Activated CD8-positive, alpha-beta memory T cell treated with anti-CD3 and anti-CD28 coated beads, Interleukin-2, amount 10 ng/mL, durations not matched to agents 7 days and 5 days (primary cell): ENCODE measurements at regions not wholly inside any gene's neighbourhood (a gene's known extent, or its start where the extent isn't known, plus 50 kb on each side); places are given as distances from the start of the nearest gene placed in this dataset.

Experiments used
- ATAC-seq: fragments of 150-1000 bp; cut with Tn5 transposase; one replicate; pipeline ENCODE4 v1.10.0; 2021; ENCODE audit warnings: moderate library complexity
- CTCF ChIA-PET: fragments of 350-600 bp; sonication (Branson Sonifier 250); formaldehyde crosslinking; loops from one replicate; lab custom pipeline; 2021; ENCODE audit warnings: antibody characterized with exemption; lab: Charles Lee
- DNase-seq: peaks from one replicate; pipeline ENCODE4 v3.0.0-alpha.2; 2020
- H3K27ac Mint-ChIP-seq: one replicate; pipeline ENCODE4 v1.8.0; 2021; ENCODE audit warnings: mild to moderate bottlenecking, mixed read lengths
- H3K27me3 Mint-ChIP-seq: one replicate; pipeline ENCODE4 v1.8.0; 2021; ENCODE audit warnings: mixed read lengths
- H3K36me3 Mint-ChIP-seq: one replicate; pipeline ENCODE4 v1.8.0; 2021; ENCODE audit warnings: mild to moderate bottlenecking, mixed read lengths
- H3K4me1 Mint-ChIP-seq: one replicate; pipeline ENCODE4 v1.8.0; 2021; ENCODE audit warnings: mixed read lengths
- H3K4me3 Mint-ChIP-seq: one replicate; pipeline ENCODE4 v1.8.0; 2021; ENCODE audit warnings: mild to moderate bottlenecking, moderate library complexity, mixed read lengths
- H3K9me3 Mint-ChIP-seq: one replicate; pipeline ENCODE4 v1.8.0; 2022; ENCODE audit warnings: low read depth, mixed read lengths

DNA sequence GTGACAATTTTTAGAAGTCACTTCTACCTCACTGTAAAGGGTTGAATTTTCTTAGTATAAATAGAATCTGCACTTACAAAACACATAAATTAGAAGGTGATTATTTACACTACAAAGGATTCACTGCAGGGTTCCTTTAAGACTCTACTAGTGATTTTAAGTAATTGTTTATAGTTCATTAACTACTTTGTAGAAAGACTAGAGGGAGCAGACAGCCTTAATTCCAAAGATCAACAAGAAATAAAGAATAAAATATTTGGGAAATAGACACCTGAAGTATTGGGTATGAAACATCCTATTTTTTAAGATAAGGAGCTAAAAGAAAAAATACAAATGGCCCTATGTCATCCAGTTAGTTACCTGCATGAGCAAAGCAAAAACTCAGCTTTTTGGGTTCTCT is 360.5 kb upstream of the ALCAM start:
- no peaks in the 10 kb centered on the region for H3K27me3 Mint-ChIP-seq
- no peaks in the 10 kb centered on the region for H3K9me3 Mint-ChIP-seq
- H3K36me3 Mint-ChIP-seq = no peaks in the 10 kb centered on the region
- H3K4me1 Mint-ChIP-seq = no peaks in the 10 kb centered on the region
- DNase-seq = no peak
- no peak overlapping the region for H3K27ac Mint-ChIP-seq
- CTCF ChIA-PET = interaction anchor here (1.2 kb wide), 1 partner anchor 10 kb away, joined by 4 read pairs; no protein-coding TSS in a partner anchor
- no peak overlapping the region for H3K4me3 Mint-ChIP-seq
- ATAC-seq = no peak

DNA sequence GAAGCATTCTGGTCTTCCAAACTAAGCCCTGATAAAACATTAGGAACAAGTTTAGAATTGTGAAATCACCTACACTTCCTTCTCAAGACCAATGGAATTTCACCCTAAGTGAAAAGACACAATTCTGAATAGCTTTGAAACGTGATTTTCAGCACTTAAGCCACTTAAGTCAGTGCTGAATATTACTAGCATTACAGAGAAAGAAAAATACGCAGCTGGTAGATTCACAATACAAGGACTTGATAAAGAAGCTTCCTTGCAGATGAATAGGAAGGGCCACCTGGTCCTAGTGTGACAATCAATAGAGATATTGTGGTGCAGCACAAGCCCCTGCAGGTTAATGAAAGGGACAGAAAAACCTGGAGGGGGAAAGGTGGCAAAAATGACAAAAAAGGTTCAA is 353.1 kb upstream of the ALCAM start:
- Mint-ChIP-seq H3K4me1 (no peaks in the 10 kb centered on the region), H3K4me3 (no peak overlapping the region), H3K9me3 (no peaks in the 10 kb centered on the region), H3K27ac (no peak overlapping the region), H3K27me3 (peaks cover 4% of the 10 kb centered on the region), H3K36me3 (no peaks in the 10 kb centered on the region)
- CTCF ChIA-PET = no interaction called here
- DNase-seq = no peak
- no peak for ATAC-seq

DNA sequence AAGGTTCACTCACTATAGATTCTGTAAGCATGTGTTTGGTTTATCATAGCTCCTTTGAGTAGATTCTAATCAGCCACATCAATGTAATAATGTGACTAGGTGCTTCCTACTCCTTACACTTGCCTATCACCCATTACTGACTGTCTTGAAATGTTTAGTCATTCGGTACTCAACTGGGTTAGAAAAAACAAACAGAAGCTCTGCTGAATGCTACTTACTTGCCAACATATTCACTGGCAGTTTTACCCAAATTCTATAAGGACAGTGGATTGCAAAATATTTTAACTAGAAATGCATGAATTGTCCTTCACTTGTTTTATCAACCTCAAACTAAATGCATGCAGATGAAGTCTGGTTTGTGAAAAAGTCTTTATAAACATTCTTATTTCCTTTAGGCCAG is 352.1 kb upstream of the ALCAM start:
- CTCF ChIA-PET = no interaction called here
- Mint-ChIP-seq H3K4me1 (no peaks in the 10 kb centered on the region), H3K27ac (no peak overlapping the region), H3K4me3 (no peak overlapping the region), H3K27me3 (peaks cover 4% of the 10 kb centered on the region), H3K36me3 (no peaks in the 10 kb centered on the region), H3K9me3 (no peaks in the 10 kb centered on the region)
- ATAC-seq (no peak), DNase-seq (no peak)

DNA sequence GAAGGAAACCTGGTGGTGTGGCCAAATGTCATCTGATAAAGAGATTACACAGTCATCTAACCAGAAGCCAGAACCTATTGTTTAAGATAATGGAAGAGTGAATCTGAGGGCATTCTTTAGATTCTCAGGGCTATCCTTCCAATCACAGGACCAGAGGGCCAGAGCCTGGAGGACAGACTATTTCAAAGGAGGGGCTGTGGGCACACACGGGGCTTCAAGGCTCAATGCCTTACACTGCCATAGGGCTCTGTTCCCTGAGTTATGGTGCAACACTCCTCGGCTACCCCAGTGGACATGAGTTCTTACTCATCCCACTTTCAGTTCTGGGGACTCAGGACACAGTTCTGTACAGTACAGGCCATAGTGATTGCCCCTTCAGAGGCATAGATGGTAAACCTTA is 343.9 kb upstream of the ALCAM start:
- H3K9me3 Mint-ChIP-seq = no peaks in the 10 kb centered on the region
- no peaks in the 10 kb centered on the region for H3K36me3 Mint-ChIP-seq
- no peak overlapping the region for H3K4me3 Mint-ChIP-seq
- CTCF ChIA-PET = no interaction called here
- DNase-seq (no peak), ATAC-seq (no peak)
- H3K4me1 Mint-ChIP-seq = no peaks in the 10 kb centered on the region
- H3K27me3 Mint-ChIP-seq = no peaks in the 10 kb centered on the region
- H3K27ac Mint-ChIP-seq = no peak overlapping the region

DNA sequence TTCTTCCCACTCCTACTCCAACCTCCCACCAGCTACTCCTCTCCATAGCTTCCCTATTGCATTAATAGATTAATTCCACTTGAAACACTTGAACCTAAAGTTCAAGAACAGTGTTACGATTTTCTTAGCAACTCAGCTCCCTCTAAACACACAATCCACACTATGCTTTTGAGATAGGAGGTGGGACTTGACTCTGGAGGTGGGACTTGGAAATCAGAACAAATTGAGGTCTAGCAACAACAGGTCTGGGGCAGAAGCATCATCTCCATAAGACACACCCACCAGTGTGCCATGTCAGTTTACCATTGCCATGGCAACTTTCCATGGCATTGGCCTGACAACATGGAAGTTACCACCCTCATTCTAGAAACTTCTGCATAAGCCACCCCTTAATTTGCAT is 336.5 kb upstream of the ALCAM start:
- CTCF ChIA-PET = no interaction called here
- ATAC-seq = no peak
- Mint-ChIP-seq H3K27ac (no peak overlapping the region), H3K36me3 (no peaks in the 10 kb centered on the region), H3K4me1 (no peaks in the 10 kb centered on the region), H3K9me3 (no peaks in the 10 kb centered on the region), H3K27me3 (peaks cover 2% of the 10 kb centered on the region), H3K4me3 (no peak overlapping the region)
- no peak for DNase-seq

DNA sequence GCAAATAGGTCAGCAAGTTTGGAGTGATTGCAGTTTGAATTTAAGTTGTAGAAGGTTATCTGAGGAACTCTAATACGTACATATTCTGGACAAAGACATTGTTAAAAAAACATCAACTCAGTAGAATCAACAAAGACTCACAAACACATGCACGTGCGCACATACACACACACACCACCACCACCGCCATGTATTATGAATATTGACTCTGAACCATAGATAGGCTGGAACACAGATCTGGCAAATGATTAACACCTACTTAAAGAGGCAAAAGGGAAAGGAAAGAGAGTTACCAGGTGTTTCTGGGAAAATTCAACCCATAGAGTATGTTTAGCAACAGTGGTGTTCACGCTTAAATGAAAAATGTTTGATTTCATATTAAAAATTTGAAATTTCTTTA is 334.2 kb upstream of the ALCAM start:
- H3K4me3 Mint-ChIP-seq = no peak overlapping the region
- no peaks in the 10 kb centered on the region for H3K36me3 Mint-ChIP-seq
- H3K27ac Mint-ChIP-seq = no peak overlapping the region
- H3K9me3 Mint-ChIP-seq = no peaks in the 10 kb centered on the region
- no peak for DNase-seq
- no peaks in the 10 kb centered on the region for H3K4me1 Mint-ChIP-seq
- no peak for ATAC-seq
- CTCF ChIA-PET = no interaction called here
- H3K27me3 Mint-ChIP-seq = peaks cover 2% of the 10 kb centered on the region

DNA sequence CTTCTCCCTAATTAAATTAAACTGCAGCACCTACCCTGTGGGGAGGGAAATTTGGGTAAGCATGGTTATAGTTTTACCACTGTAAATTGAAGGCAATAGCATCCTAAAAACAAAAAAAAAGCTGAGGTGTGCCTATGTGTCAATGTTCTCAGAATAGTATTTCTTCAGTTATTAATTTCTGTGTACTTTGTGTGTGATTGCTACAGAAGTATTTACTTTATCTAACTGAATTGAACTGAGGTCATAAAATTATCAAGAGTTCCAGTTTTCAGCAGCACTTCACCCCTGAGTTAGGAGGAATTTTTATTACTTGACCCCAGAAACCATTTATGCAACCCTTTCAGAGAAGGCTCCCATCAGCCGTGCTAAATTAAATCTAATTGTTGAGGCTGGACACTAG is 333.6 kb upstream of the ALCAM start:
- Mint-ChIP-seq H3K4me1 (no peaks in the 10 kb centered on the region), H3K36me3 (no peaks in the 10 kb centered on the region), H3K27me3 (peaks cover 2% of the 10 kb centered on the region), H3K4me3 (no peak overlapping the region), H3K9me3 (no peaks in the 10 kb centered on the region), H3K27ac (no peak overlapping the region)
- CTCF ChIA-PET = no interaction called here
- ATAC-seq (no peak), DNase-seq (no peak)

DNA sequence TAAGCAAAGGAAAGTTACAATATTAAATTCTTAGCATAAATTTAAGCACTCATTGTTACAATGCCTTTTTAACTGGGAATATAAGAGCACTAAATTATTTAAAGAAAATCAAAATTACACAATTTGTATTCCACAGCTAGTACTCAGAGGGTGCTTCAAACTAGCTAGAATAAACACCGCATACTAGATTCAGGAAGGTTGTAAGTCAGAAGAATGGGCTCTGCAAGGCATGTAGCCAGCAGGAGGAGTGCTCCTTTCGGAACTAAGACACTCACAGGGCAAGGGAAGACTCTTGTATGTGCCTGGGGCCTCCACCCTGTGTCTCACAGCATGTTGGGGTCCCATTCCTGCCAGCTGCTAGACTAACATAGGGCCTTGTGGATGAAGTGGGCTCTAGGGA is 327.7 kb upstream of the ALCAM start:
- no peaks in the 10 kb centered on the region for H3K4me1 Mint-ChIP-seq
- ATAC-seq (no peak), DNase-seq (no peak)
- CTCF ChIA-PET = no interaction called here
- H3K27me3 Mint-ChIP-seq = no peaks in the 10 kb centered on the region
- no peaks in the 10 kb centered on the region for H3K36me3 Mint-ChIP-seq
- no peaks in the 10 kb centered on the region for H3K9me3 Mint-ChIP-seq
- no peak overlapping the region for H3K27ac Mint-ChIP-seq
- H3K4me3 Mint-ChIP-seq = no peak overlapping the region

DNA sequence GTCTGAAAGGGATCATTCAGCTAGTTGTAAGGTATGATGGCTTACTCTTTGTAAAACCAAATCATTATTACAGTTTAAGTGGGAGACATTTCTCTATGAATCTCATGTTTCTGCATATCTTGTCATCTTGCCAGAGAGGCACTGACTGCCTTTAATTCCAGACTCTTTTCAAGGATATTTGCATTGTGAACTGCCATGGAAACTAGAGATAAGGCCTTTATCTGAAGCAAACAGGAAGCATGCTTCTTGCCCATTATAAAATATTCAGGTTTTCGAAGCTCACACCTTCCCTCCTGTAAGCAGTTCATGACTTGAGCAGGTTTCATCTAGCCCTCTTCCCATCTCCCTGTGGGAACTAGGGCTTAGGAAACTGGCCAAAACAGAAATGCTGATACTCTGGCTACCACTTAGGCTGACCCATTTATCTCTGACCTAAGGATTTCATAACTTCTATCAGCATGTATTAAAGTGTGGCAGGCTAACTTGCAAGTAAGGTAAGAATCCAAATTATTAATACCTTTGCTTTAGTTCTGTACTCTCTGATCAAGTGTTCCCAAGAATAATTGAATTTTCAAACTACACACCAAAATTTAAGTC is 326.6 kb upstream of the ALCAM start:
- ATAC-seq = no peak
- CTCF ChIA-PET = no interaction called here

DNA sequence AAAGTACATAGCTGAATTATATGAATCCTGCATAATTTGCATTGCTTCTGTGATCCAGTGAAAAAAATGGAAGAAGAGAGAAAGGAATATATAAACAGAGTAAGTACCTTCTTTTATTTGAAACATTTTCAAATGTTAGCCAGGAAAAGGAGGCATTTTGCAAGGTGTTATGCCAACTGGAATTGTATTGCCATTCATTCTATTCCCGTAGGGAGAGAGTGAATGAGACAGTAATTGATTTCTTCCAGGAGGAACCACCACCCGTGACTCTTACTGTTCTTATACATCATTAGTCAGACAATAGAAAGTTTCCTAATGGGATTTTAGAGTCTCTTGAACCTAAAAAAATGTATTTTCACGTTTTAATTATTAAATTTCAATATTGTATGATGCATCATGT is 324.1 kb upstream of the ALCAM start:
- ATAC-seq (no peak), DNase-seq (no peak)
- Mint-ChIP-seq H3K27me3 (no peaks in the 10 kb centered on the region), H3K4me3 (no peak overlapping the region), H3K27ac (no peak overlapping the region), H3K9me3 (no peaks in the 10 kb centered on the region), H3K4me1 (no peaks in the 10 kb centered on the region), H3K36me3 (no peaks in the 10 kb centered on the region)
- CTCF ChIA-PET = no interaction called here

More for the DNA sequence above, 326.6 kb upstream of the ALCAM start:
- no peaks in the 10 kb centered on the region for H3K9me3 Mint-ChIP-seq
- no peak overlapping the region for H3K27ac Mint-ChIP-seq
- no peak overlapping the region for H3K4me3 Mint-ChIP-seq
- H3K27me3 Mint-ChIP-seq = no peaks in the 10 kb centered on the region
- DNase-seq = no peak
- H3K4me1 Mint-ChIP-seq = no peaks in the 10 kb centered on the region
- H3K36me3 Mint-ChIP-seq = no peaks in the 10 kb centered on the region

DNA sequence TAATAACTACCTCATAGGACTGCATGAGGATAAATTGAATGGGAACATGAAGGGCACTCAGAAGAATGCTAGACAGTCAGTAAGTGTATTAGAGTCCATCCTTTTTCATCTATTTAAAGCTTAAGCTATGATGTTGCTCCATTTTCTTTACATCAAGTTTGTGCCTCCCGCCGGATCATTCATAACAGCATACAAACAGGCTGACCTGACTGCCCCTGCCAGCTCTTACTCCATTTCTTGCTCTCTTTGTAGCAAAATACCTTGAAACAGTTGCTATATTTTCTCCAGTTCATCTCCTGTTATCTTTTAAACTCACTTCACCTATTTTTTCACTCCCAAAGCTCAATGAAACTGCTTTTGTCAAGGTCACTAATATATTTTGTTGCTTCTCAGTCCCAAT is 315.6 kb upstream of the ALCAM start:
- ATAC-seq (no peak), DNase-seq (no peak)
- CTCF ChIA-PET = no interaction called here
- Mint-ChIP-seq H3K9me3 (no peaks in the 10 kb centered on the region), H3K27ac (no peak overlapping the region), H3K4me1 (no peaks in the 10 kb centered on the region), H3K4me3 (no peak overlapping the region), H3K36me3 (no peaks in the 10 kb centered on the region), H3K27me3 (no peaks in the 10 kb centered on the region)

DNA sequence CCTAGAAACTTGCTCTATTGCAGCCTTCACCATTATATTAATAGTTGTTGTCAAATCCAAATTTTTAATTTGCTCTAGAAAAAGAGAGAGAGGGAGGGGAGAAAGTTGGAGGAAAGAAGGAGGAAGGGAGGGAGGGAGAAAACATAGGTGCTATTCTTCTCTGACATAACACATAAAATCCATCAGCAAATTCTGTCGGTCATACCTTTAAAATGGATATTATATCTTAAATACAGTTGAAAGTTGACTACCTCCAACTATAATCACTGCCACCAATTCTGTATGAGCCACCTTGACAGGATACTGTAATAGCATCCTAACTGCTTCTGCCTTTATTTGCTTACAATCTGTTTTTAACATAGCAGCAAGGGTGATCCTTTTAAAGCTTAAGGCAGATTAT is 314.7 kb upstream of the ALCAM start:
- CTCF ChIA-PET = no interaction called here
- ATAC-seq = no peak
- DNase-seq = no peak
- Mint-ChIP-seq H3K27me3 (no peaks in the 10 kb centered on the region), H3K4me1 (no peaks in the 10 kb centered on the region), H3K4me3 (no peak overlapping the region), H3K36me3 (no peaks in the 10 kb centered on the region), H3K9me3 (no peaks in the 10 kb centered on the region), H3K27ac (no peak overlapping the region)

DNA sequence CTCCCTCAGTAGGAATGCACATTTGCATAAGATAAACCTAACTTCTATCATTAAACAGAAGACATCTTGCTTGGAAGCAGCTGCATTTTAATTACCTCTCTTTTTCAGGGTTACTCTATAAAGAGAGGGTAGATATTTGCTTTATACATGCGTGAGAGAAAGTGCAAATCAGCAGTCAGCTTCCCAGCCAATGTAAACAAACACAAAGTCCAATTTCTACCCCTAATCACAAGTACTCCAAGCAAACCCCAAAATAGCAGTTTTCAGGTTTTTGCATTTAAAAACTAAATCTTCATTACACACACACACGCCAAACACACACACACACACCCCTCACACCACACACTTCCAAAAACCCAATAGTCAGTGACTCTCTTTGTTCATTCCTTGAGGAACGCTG is 303.9 kb upstream of the ALCAM start:
- H3K27me3 Mint-ChIP-seq = no peaks in the 10 kb centered on the region
- ATAC-seq = no peak
- CTCF ChIA-PET = no interaction called here
- H3K27ac Mint-ChIP-seq = no peak overlapping the region
- no peaks in the 10 kb centered on the region for H3K36me3 Mint-ChIP-seq
- no peak overlapping the region for H3K4me3 Mint-ChIP-seq
- no peaks in the 10 kb centered on the region for H3K4me1 Mint-ChIP-seq
- H3K9me3 Mint-ChIP-seq = no peaks in the 10 kb centered on the region
- no peak for DNase-seq

DNA sequence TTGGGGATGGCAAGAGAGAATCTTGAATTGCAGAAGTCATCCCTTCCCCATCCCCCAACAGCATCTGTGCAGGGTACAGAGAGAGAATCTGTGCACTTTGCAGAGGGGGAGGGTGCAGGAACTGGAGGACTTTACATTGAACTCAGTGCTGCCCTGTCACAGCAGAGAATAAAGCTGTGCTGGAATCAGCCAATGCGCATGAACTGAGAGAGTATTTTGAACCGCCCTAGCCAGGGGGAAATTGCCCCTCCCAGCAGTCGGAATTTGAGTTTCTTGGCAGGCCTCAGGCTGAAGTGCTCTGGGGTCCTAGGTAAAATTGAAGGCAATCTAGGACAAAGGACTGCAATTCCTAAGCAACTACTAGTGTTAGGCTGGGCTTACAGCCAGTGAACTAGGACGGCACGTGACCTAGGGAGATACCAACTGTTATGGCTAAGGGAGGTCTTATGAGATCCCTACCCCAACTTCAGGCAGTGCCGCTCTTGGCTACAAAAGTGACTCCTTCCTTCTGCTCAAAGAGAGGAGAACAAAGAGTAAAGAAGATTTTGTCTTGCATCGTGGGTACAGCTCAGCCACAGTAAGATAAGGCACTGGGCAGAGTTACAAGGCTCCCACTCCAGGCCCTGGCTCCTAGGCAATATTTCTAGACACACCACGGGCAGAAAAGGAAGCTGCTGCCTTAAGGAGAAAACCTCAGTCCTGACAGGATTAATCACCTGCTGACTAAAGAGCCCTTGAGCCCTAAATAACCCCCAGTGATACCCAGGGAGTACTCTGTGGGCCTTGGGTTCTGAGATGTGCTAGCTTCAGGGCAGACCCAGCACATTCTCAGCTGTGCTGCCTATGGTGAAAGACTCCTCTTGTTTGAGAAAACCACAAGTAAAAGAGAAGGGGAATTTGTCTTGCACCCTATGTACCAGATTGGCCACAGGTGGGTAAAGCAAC is 300.5 kb upstream of the ALCAM start:
- DNase-seq (no peak), ATAC-seq (no peak)
- CTCF ChIA-PET = no interaction called here
- Mint-ChIP-seq H3K36me3 (no peaks in the 10 kb centered on the region), H3K9me3 (no peaks in the 10 kb centered on the region), H3K27ac (no peak overlapping the region), H3K4me3 (no peak overlapping the region), H3K4me1 (no peaks in the 10 kb centered on the region), H3K27me3 (no peaks in the 10 kb centered on the region)
